ENCODE measurements at regions not wholly inside any gene's neighbourhood (a gene's known extent, or its start where the extent isn't known, plus 50 kb on each side); places are given as distances from the start of the nearest gene placed in this dataset.

GRCh38 chr5:124692324-124692723 is 54.1 kb downstream of the ZNF608 start:
- no peak for TF ChIP-seq CTCF (conservative IDR thresholded peaks at IDR 0.05; ENCODE audit: low read length)
- no peak for TF ChIP-seq EZH2phosphoT487 (IDR thresholded peaks at IDR 0.05; ENCODE audit: borderline replicate concordance, low read depth, low read length)
